Fibroblast of the aortic adventitia (primary cell): ENCODE measurements at regions not wholly inside any gene's neighbourhood (a gene's known extent, or its start where the extent isn't known, plus 50 kb on each side); places are given as distances from the start of the nearest gene placed in this dataset.

ENCODE experiments used
- DNase-seq: peaks from one replicate; pipeline ENCODE4 v3.0.0-alpha.2; 2010; ENCODE audit warnings: low read depth
- H3K4me3 ChIP-seq: 2 replicates; pipeline ENCODE4 v1.5.1; 2011; ENCODE audit warnings: low read depth, mild to moderate bottlenecking, control low read depth, low read length, moderate library complexity
- TF ChIP-seq, protein P1 (sequence below): IDR thresholded peaks from 2 replicates; pipeline ENCODE4 v1.5.1; 2011; ENCODE audit warnings: mild to moderate bottlenecking, low read length, control low read depth, inconsistent platforms; ENCODE audit not compliant: insufficient read depth

DNA sequence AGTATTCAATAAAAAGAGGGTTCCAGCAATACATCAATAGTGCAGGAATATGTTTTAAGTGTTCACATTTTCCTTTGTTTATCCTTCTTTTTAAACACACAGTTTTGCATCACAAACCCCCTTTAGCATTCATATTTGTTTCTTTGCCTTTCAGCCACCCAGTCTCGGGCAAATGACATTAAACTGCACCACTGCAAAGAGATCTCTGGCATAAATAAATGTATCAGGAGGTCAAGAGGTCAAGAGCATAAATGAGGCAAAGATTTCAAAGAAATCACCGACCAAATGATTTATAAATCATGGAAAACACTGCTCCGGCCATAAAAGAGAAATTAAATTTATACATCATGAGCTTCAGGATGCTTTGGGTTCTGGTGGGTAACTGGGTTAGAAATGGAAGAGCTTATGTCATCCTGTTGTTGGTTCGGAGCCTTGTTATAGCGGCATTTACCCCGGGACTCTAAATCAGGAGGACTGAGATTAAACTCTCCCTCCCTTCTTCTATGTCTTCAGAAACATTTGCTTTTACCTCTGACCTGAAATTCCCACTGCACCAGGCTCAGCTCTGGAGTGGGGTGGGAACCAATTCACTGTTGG, 449.6 kb upstream of the CLINT1 start:
- DNase-seq = no peak
- H3K4me3 ChIP-seq = no peak overlapping the region
- TF ChIP-seq, protein P1, sequence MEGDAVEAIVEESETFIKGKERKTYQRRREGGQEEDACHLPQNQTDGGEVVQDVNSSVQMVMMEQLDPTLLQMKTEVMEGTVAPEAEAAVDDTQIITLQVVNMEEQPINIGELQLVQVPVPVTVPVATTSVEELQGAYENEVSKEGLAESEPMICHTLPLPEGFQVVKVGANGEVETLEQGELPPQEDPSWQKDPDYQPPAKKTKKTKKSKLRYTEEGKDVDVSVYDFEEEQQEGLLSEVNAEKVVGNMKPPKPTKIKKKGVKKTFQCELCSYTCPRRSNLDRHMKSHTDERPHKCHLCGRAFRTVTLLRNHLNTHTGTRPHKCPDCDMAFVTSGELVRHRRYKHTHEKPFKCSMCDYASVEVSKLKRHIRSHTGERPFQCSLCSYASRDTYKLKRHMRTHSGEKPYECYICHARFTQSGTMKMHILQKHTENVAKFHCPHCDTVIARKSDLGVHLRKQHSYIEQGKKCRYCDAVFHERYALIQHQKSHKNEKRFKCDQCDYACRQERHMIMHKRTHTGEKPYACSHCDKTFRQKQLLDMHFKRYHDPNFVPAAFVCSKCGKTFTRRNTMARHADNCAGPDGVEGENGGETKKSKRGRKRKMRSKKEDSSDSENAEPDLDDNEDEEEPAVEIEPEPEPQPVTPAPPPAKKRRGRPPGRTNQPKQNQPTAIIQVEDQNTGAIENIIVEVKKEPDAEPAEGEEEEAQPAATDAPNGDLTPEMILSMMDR = no peak

DNA sequence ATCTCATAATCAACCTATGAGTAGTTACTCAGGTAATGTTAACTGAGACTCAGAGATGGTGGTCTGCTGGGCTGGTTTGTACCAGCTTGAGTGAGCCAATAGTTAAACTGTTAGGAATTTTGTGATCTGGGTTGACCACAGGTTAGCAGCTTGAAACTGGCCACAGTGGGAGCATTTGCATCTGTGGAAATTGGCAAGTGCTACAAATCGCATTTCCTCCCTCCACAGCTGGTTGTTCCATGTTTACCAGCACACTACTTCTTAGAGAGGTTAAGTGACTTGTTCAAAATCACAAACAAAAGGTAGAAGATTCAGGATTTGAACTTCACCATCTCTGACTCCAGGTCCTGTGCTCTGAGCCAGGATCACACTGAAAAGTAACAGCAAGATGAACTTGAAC, 446.9 kb upstream of the CLINT1 start:
- TF ChIP-seq, protein P1 = no peak
- no peak for DNase-seq
- H3K4me3 ChIP-seq = no peak overlapping the region

DNA sequence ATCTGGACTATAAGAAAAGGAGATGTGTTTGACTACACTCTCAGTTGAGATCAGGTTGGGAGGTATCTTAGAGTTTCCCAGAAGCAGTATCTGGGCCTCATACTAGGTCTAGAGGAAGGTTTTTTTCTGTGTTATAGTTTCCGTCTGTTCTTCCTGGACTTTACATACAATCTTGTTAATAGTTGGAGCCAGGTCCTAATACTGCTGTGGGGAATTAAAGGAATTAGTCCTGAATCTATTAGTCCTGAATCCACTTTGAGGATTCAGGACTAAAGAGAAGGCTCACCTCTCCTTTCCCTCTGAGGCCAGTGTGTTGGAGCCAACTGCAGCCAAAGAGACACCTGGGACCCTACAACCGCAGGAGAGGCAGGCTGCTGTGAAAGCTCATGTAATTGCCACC, 445.7 kb upstream of the CLINT1 start:
- no peak for DNase-seq
- TF ChIP-seq, protein P1 = no peak
- H3K4me3 ChIP-seq = no peak overlapping the region

DNA sequence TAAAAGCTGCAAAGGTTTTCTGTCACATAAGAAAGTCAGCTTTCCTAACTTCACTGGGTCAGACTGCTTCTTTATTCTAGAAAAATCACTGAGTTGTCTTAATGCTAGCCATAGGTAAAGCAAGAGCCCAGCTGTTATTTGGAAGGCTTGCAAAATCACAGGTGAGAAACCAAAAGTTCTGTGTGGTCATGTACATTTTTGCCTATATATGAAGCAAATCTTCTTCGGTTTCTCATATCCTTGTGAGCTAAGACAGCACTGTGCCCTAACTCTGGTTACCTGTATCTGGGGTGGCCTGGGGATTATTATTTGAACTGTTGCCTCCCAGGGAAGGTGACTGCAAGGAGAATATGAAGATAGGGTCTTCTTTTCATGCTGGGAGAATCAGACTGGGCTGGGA, 444.9 kb upstream of the CLINT1 start:
- H3K4me3 ChIP-seq = no peak overlapping the region
- DNase-seq = no peak
- TF ChIP-seq, protein P1 = no peak

DNA sequence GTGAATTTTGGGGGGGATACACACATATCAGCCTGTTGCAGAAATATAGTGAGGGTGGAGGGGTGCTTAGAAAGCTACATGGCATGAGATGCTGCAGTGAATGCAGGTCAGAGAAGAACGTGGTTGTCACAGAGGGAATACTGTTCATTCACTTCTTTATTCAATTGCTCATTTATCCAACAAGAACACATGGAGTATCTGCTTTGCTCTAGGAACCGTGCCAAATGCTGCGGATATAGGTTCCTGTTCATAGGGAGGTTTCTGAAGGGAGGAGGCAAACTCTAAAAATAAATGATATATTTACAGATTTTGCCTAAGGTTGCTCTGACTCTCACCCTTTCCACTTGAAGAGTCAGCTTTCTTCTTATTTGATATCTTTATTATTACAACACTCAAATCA, 444.3 kb upstream of the CLINT1 start:
- no peak overlapping the region for H3K4me3 ChIP-seq
- no peak for DNase-seq
- TF ChIP-seq, protein P1 = no peak

DNA sequence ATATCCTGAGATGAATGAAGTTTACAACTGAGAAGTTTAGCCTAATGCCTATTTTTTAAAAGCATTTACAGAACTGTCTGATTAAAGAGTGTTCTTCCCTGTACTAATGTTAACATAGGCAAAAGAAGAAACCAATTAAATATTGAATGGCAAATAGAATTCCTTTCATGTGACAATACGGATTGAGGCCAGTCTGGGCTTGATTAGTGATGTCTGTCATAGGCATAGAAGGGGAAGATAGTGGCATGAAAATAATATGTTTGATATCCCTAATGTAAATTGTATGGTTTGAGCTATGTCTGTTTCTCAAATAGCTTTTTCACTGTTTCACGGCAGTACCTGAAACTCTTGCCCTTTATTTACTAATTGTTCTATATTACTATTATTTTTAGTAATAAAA, 443.1 kb upstream of the CLINT1 start:
- DNase-seq = no peak
- H3K4me3 ChIP-seq = no peak overlapping the region
- TF ChIP-seq, protein P1 = no peak

DNA sequence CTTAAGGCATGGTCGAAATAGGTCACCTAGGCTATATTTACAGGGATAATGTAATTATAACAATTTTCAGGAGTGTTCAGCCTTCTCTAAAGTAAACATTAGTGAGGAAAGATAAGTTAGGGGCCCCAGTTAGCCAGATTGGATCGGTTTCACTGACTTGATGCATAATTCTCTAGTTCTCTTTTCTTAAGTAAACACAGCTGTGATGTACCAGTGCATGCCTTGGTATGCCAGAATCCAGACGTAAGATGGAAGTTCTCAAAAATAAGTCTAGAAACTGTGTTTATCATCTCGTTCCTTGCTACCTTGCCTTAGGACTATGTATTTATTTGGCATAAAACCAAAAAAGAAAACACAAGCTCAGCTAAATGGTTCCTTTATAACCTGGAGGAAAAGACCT, 442.2 kb upstream of the CLINT1 start:
- H3K4me3 ChIP-seq = no peak overlapping the region
- TF ChIP-seq, protein P1 = no peak
- DNase-seq = no peak
